GM12875 (cell line): ENCODE measurements at regions not wholly inside any gene's neighbourhood (a gene's known extent, or its start where the extent isn't known, plus 50 kb on each side); places are given as distances from the start of the nearest gene placed in this dataset.
"Not testable (repeated sequence)": the region's sequence is repeated elsewhere in the genome, so short reads cannot be mapped to it uniquely, and the experiment has no call there.

Experiments used
- H3K4me3 ChIP-seq: one replicate; pipeline ENCODE4 v1.5.1; 2011; ENCODE audit warnings: low read depth, low read length, control low read depth

GRCh38 chr2:111457191-111457590 lies 336.5 kb downstream of the BCL2L11 start:
- H3K4me3 ChIP-seq: not testable (repeated sequence)

- not testable (repeated sequence) for H3K4me3 ChIP-seq
Measured at GRCh38 chr2:111460901-111461300, 340.2 kb downstream of the BCL2L11 start.

DNA sequence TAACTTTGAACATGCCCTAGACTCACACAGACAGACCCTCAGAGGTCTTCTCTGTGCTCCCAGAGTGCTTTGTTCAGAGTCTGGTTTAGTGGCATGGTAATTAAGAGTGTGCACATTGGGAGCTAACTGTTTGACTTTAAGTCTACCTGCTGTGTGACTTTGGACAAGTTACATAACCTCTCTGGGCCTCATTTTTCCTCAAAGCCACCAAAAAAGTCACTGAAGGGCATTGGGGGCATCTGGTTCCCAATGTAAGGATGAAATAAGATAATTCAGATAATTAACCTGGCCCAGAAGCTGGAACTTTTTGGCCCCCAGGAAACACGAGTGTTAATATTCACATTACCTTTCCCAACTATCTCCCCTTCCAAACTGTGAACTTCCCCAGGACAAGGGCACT lies 341.1 kb downstream of the BCL2L11 start:
- not testable (repeated sequence) for H3K4me3 ChIP-seq

GRCh38 chr2:111462572-111462971 lies 341.9 kb downstream of the BCL2L11 start:
- not testable (repeated sequence) for H3K4me3 ChIP-seq

DNA sequence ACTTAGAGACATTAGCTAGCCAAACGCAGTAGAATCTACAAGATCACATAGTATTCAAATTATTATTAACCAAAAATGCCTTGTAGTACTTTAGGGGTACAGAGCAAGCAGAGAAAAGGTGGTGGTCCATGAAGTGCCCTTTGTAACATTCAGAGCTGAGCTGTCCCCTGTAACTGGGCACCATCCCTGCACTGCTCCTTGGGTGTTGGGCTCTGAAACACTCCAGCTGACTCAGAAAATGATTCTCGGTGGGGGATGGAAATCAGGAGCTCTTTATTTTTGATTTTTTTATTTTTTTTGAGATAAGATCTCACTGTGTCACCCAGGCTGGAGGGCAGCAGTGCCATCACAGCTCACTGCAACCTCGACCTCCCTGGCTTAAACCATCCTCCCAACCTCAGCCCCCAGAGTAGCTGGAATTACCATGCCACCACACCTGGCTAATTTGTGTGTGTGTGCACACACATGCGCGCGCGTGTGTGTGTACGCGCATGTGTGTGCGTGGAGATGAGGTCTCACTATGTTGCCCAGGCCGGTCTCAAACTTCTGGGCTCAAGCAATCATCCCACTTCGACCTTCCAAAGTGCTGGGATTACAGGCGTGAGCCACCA lies 342.6 kb downstream of the BCL2L11 start:
- not testable (repeated sequence) for H3K4me3 ChIP-seq

DNA sequence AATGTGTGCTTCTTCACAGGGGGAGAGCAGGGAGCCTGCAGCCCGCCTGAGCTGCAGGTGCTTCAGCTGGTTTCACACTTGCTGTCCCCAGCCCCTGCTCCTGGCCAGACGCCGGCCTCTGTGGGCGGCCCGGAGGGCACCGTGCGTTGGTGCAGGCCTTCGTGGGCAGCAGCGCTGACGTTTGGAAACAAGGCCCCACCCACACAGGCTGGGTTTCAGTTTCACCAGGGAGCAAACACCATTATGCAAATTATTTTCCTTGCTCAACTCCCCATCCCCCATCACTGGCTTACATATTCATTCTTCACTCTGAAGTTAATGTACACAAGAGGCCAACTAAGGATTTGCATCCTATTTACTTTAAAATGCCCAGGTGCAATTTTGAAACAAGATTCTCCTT lies 343.2 kb downstream of the BCL2L11 start:
- H3K4me3 ChIP-seq: not testable (repeated sequence)

DNA sequence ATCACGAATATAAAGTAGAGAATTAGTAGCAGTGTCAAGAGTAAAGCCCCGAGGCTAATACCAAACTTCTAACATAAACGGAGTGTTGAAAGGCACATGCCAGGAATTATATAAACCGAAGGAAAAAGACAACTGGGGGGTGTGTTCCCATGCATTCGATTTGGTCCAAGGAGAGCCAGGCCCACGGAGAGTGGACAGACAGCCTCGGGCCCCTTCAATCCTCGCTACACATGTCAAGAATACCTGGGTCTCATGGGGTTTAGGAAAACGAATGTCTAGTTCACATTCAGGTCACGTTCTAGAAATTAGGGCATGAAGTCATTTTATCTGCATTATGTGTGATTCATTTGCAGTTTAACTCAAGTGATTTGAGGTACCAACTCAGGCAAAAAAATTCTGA lies 343.7 kb downstream of the BCL2L11 start:
- H3K4me3 ChIP-seq: not testable (repeated sequence)

- H3K4me3 ChIP-seq: not testable (repeated sequence)
Measured at GRCh38 chr2:111465521-111465920, 344.8 kb downstream of the BCL2L11 start.

GRCh38 chr2:111466744-111467143 lies 346.0 kb downstream of the BCL2L11 start:
- H3K4me3 ChIP-seq: not testable (repeated sequence)

DNA sequence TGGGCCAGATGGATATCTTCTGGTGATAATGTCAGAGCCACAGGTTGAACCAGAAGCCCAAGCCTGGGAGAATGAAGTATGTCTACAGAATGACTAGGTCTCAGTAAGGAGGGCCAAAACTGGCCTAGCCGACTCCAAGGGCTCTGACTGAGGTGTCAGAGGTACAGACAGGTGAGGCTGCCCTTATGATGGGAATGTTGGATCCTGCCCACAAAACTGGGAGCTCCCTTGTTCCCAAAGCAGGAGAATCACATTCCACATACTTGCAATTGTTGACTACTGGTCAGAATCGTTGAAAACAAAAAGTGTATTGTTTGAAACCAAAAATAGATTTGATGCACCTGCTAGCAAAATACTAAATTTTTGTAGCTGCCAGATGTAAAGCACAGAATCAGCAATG lies 350.2 kb downstream of the BCL2L11 start:
- not testable (repeated sequence) for H3K4me3 ChIP-seq

- not testable (repeated sequence) for H3K4me3 ChIP-seq
Measured at GRCh38 chr2:111471791-111472530, 351.2 kb downstream of the BCL2L11 start.

DNA sequence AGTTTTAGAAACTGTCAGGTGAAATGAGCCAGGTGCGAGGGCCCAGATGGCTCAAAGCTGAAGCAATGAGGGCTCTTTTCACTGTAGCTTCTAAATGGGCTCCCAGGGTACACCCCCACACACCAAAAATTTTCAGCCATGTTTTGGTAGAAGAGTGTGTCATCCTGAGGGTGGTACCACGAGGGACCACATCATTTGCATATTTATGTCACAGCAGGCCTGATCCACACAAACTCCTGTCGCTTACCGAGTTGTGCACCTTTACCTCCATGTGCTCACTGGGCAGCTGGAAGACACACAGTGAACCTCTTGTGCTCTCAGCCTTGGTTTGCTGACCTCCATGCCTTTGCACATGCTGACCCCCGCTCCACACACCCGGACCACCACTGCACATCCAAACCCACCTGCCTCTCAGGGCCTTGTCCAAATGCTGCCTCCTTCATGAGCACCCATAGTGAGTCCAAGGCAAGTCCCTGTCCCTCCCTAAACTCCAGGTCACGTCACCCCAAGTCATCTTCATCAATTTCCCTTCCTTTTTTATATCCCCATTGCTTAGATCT lies 352.2 kb downstream of the BCL2L11 start:
- not testable (repeated sequence) for H3K4me3 ChIP-seq

- not testable (repeated sequence) for H3K4me3 ChIP-seq
Measured at GRCh38 chr2:111473522-111473921, 352.8 kb downstream of the BCL2L11 start.

DNA sequence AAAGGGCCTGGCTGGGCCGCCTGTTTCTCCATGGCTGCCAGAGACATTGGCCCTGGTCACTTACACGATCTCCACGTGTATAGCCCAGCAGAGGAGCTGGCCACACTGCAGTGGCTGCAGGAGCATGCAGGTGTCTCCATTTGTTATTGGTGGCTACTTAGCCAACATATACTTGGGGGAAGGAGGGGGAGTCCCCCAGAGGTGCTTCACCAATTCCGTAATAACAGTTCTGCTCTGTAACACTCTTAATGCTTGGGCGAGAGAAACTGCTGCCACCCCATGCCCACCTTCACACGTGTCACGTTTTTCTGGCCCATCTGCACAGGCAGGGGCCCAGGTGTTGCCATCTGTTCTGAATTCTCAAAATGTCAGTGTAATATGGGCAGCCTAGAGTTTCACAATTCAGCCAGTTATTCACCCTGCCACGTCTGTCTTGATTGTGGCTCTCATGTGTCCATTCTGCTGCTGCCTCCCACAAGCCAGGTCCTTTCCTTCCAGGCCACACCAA lies 353.5 kb downstream of the BCL2L11 start:
- not testable (repeated sequence) for H3K4me3 ChIP-seq

GRCh38 chr2:111478335-111478734 lies 357.6 kb downstream of the BCL2L11 start:
- not testable (repeated sequence) for H3K4me3 ChIP-seq

- H3K4me3 ChIP-seq: not testable (repeated sequence)
Measured at GRCh38 chr2:111478871-111479318, 358.2 kb downstream of the BCL2L11 start.

GRCh38 chr2:111480016-111480625 lies 359.4 kb downstream of the BCL2L11 start:
- not testable (repeated sequence) for H3K4me3 ChIP-seq

DNA sequence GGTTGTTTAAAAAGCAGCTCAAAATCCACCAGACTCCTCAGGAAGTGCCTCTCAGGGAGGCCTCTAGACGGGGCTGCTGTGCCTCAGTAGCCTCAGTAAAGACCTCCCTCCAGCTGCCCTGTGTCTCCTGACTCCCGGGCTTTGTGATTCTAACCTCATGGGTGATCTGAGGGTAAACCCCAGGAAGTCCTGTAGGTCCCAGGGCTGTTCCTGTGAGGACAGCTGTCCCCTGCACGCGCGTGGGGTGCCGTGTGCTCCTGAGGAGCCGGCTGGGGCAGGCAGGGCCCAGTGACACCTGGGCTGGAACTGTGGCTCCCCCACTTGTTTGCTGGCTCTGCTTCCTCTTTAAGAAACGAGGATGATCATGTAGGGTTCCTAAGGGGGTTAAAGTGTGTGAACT lies 359.9 kb downstream of the BCL2L11 start:
- H3K4me3 ChIP-seq: not testable (repeated sequence)

- not testable (repeated sequence) for H3K4me3 ChIP-seq
Measured at GRCh38 chr2:111481219-111481618, 360.5 kb downstream of the BCL2L11 start.

GRCh38 chr2:111482987-111483679 lies 362.4 kb downstream of the BCL2L11 start:
- H3K4me3 ChIP-seq: not testable (repeated sequence)

- not testable (repeated sequence) for H3K4me3 ChIP-seq
Measured at GRCh38 chr2:111484097-111484496, 363.4 kb downstream of the BCL2L11 start.
